Muscle of leg (tissue), 3 donors: ENCODE measurements at regions not wholly inside any gene's neighbourhood (a gene's known extent, or its start where the extent isn't known, plus 50 kb on each side); places are given as distances from the start of the nearest gene placed in this dataset.
A peak's percentile ranks its signal among the peaks of the same experiment; 100 is the strongest.

Experiments used
- DNase-seq: peaks from one replicate; pipeline ENCODE4 v3.0.0; 2013
- H3K27ac ChIP-seq: one replicate; pipeline ENCODE4 v1.5.1; 2013; ENCODE audit warnings: mild to moderate bottlenecking, low read length, control low read depth
- H3K27me3 ChIP-seq: one replicate; pipeline ENCODE4 v1.6.1; 2013; ENCODE audit warnings: low read length; ENCODE audit not compliant: control insufficient read depth, insufficient read depth
- H3K36me3 ChIP-seq: one replicate; pipeline ENCODE4 v1.6.1; 2013; ENCODE audit warnings: low read length; ENCODE audit not compliant: control insufficient read depth, insufficient read depth
- H3K4me1 ChIP-seq: one replicate; pipeline ENCODE4 v1.6.1; 2013; ENCODE audit warnings: low read length; ENCODE audit not compliant: control insufficient read depth, insufficient read depth
- H3K4me3 ChIP-seq: one replicate; pipeline ENCODE4 v1.5.1; 2013; ENCODE audit warnings: low read length, control low read depth
- H3K9me3 ChIP-seq: replicated peaks from 2 replicates; pipeline ENCODE4 v1.6.1; 2013; ENCODE audit warnings: low read depth, low read length; ENCODE audit not compliant: control insufficient read depth
- WGBS: methylation state at CpG from one replicate; pipeline ENCODE4 v1.1.5; 2013; ENCODE audit warnings: missing lambda C conversion rate; ENCODE audit not compliant: insufficient coverage; 5-methylcytosine and 5-hydroxymethylcytosine counted together

GRCh38 chr5:16013334-16014065 is 166.1 kb downstream of the MARCHF11 start:
- Histone ChIP-seq H3K27ac (no peak overlapping the region), H3K27me3 (no peaks in the 10 kb centered on the region), H3K4me3 (no peak overlapping the region), H3K36me3 (no peaks in the 10 kb centered on the region), H3K9me3 (peaks cover 3% of the 10 kb centered on the region), H3K4me1 (no peaks in the 10 kb centered on the region)
- DNase-seq: no peak
- 100% methylated on average over 1 of the region's 3 CpGs for WGBS

DNA sequence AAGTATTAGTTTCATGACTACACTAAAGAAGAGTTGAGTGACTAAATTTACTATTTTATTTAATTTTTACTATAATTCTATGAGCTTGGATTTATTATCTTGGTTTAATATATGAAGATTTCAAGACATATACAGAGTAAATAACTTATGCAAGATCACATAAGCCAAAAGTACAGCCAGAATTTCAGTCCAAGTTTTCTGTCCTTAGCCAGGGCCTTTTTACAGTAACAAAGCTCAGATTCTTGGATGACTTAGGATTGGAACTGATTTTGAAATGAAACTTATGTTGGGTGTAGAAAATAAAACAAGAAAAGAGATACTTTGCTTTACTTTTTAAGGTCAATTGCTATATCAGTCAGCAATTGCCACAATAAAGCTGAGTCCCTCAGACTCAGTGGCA is 170.3 kb downstream of the MARCHF11 start:
- Histone ChIP-seq H3K9me3 (peaks cover 3% of the 10 kb centered on the region), H3K27ac (no peak overlapping the region)
- peak; percentile 50 for DNase-seq

GRCh38 chr5:16007750-16008415 is 171.7 kb downstream of the MARCHF11 start:
- Histone ChIP-seq H3K27me3 (no peaks in the 10 kb centered on the region), H3K36me3 (no peaks in the 10 kb centered on the region), H3K4me3 (no peak overlapping the region), H3K9me3 (peaks cover 3% of the 10 kb centered on the region), H3K4me1 (no peaks in the 10 kb centered on the region), H3K27ac (no peak overlapping the region)
- no CpG with 5 or more reads among the region's 2 CpGs for WGBS
- DNase-seq: no peak

More for the DNA sequence above, 170.3 kb downstream of the MARCHF11 start:
- H3K36me3 ChIP-seq: no peaks in the 10 kb centered on the region
- no peak overlapping the region for H3K4me3 ChIP-seq
- no peaks in the 10 kb centered on the region for H3K27me3 ChIP-seq
- H3K4me1 ChIP-seq: no peaks in the 10 kb centered on the region

DNA sequence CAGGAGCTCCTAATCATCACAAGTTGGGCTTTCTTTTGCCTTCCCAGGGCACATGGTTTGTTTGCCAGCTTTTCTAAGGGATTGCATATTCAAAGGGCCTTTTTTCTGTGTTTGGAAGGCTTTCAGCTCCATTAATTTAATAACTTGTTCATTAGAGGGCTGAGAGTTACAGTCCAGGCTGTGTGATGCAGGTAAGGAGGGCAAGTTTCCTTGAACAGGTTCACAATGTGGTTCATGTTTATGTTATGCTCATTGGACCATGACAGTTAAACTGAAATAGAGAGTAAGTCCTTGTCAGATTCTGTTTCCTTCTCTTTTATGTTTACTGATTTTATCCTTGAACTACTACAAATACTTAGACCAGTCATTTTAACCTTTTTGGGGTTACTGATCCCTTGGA is 174.4 kb downstream of the MARCHF11 start:
- Histone ChIP-seq H3K4me3 (no peak overlapping the region), H3K9me3 (peaks cover 3% of the 10 kb centered on the region), H3K4me1 (no peaks in the 10 kb centered on the region), H3K36me3 (no peaks in the 10 kb centered on the region), H3K27me3 (no peaks in the 10 kb centered on the region), H3K27ac (no peak overlapping the region)
- DNase-seq: no peak

- peak; percentile 87 for DNase-seq
- Histone ChIP-seq H3K9me3 (no peaks in the 10 kb centered on the region), H3K4me3 (no peak overlapping the region), H3K27me3 (no peaks in the 10 kb centered on the region), H3K27ac (no peak overlapping the region), H3K4me1 (no peaks in the 10 kb centered on the region), H3K36me3 (no peaks in the 10 kb centered on the region)
- no CpG with 5 or more reads among the region's 2 CpGs for WGBS
Observed at GRCh38 chr5:16000056-16000455, 179.5 kb downstream of the MARCHF11 start.

DNA sequence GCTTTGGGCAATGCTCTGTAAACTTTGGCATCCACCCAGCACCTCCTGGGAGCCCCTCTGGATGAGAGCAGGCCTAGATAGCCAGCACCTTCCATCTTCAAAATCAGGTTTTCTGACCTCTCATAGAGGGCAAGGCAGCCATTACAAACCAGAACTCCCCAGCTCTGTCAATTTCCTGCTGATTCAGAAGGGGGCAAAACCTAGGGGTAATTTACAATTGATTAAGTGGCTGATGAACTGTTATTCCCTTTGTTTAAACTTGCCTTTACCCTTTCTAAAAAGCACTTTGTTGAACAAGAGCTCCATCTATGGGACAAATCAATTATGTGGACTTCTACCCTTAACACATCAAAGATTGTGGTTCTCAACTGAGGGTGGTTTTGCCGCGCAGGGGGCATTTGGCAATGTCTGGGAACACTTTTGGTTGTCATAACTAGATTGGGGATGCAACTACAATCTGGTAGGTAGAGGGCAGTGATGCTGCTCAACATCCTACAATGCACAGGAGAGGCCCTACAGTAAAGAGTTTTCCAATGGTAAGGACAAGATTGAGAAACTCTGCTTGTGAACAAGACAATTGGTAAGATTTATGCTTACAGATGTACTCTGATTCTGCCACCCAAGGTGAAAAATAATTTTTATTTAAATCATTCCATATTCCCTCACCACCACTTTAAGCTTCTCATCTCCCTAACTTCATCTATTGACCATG is 184.1 kb downstream of the MARCHF11 start:
- 70% methylated on average over 2 of the region's 2 CpGs for WGBS
- H3K36me3 ChIP-seq: no peaks in the 10 kb centered on the region
- no peak overlapping the region for H3K4me3 ChIP-seq
- no peaks in the 10 kb centered on the region for H3K4me1 ChIP-seq
- DNase-seq: peak; percentile 31
- no peaks in the 10 kb centered on the region for H3K27me3 ChIP-seq
- H3K9me3 ChIP-seq: peaks cover 5% of the 10 kb centered on the region
- H3K27ac ChIP-seq: no peak overlapping the region

DNA sequence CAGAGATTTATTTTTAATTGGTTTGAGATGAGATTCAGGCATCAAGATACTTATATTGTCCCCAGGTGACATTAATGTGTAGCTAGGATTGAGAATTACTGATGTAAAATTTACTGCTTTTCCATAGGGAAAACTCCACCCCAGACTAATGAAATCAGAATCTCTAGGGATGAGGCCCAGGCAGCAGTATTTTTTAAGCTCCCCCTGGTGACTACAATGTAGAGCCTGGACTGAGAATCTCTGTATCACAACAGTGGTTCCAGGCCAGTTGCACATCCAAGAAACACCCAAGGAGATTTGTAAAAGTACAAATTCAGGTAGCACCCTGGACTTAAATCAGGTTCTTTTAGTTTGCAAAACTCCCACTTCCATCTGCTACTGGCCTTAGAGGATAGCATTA is 185.7 kb downstream of the MARCHF11 start:
- no peaks in the 10 kb centered on the region for H3K4me1 ChIP-seq
- no peak for DNase-seq
- no peak overlapping the region for H3K4me3 ChIP-seq
- no peaks in the 10 kb centered on the region for H3K36me3 ChIP-seq
- H3K27me3 ChIP-seq: no peaks in the 10 kb centered on the region
- peaks cover 5% of the 10 kb centered on the region for H3K9me3 ChIP-seq
- no peak overlapping the region for H3K27ac ChIP-seq

GRCh38 chr5:15993334-15993733 is 186.3 kb downstream of the MARCHF11 start:
- no CpG with 5 or more reads among the region's 2 CpGs for WGBS
- H3K27ac ChIP-seq: no peak overlapping the region
- DNase-seq: no peak
- H3K27me3 ChIP-seq: no peaks in the 10 kb centered on the region
- no peaks in the 10 kb centered on the region for H3K36me3 ChIP-seq
- peaks cover 5% of the 10 kb centered on the region for H3K9me3 ChIP-seq
- no peaks in the 10 kb centered on the region for H3K4me1 ChIP-seq
- no peak overlapping the region for H3K4me3 ChIP-seq

DNA sequence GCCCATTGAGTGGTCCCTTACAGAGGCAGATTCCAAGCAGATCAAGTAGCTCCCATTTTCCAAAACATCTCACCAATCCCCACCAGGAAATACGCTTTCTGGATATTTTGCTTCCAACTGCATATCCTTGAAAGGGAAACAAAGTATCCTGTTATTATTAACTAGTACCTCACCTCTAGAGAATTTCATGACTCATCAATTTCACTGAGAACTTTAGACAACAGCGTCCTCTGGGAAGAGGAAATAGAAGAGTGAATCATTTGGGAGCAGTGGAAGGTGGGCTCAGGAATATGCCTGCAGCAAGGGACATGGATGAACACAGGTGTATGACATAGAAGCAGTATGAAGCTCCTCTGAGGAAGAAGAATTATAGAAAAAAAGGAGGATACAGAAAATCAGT is 186.7 kb downstream of the MARCHF11 start:
- Histone ChIP-seq H3K4me3 (no peak overlapping the region), H3K4me1 (no peaks in the 10 kb centered on the region), H3K36me3 (no peaks in the 10 kb centered on the region), H3K9me3 (peaks cover 5% of the 10 kb centered on the region), H3K27ac (no peak overlapping the region), H3K27me3 (no peaks in the 10 kb centered on the region)
- WGBS: no CpG with 5 or more reads among the region's 2 CpGs
- no peak for DNase-seq

DNA sequence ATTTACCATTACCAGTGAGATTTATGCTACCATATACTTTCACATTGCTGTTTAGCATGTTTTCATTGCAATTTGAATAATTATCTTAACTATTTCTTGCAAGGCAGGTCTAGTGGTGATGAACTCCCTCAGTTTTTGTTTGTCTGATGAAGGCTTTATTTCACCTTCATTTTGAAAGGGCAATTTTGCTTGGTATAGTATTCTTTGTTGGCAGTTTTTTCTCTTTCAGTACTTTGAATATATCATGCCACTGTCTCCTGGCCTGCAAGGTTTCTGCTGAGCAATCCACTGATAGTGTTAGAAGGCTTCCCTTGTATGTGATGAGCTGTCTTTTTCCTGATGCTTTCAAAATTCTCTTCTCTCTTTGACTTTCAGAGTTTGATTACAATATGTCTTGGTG is 188.0 kb downstream of the MARCHF11 start:
- Histone ChIP-seq H3K36me3 (no peaks in the 10 kb centered on the region), H3K4me1 (no peaks in the 10 kb centered on the region), H3K27me3 (no peaks in the 10 kb centered on the region), H3K4me3 (no peak overlapping the region), H3K27ac (no peak overlapping the region), H3K9me3 (peaks cover 5% of the 10 kb centered on the region)
- no peak for DNase-seq
